HEK293T (cell line): ENCODE measurements at regions not wholly inside any gene's neighbourhood (a gene's known extent, or its start where the extent isn't known, plus 50 kb on each side); places are given as distances from the start of the nearest gene placed in this dataset.

Experiments
- CTCF ChIA-PET: fragments of 350-600 bp; formaldehyde crosslinking; extraction: SDS; loops from one replicate; lab custom pipeline; 2021; ENCODE audit warnings: antibody characterized with exemption, inconsistent platforms; lab: Yijun Ruan, JAX
- POLR2A ChIA-PET: fragments of 350-600 bp; formaldehyde crosslinking; extraction: SDS; loops from one replicate; lab custom pipeline; 2020; ENCODE audit warnings: antibody characterized with exemption, inconsistent platforms; lab: Yijun Ruan, JAX
- DNase-seq: peaks from one replicate; pipeline ENCODE4 v3.0.0; 2012; ENCODE audit warnings: mixed read lengths; ENCODE audit errors: extremely low spot score
- ARNT ChIP-seq: fragments of 450-650 bp; IDR thresholded peaks from 2 replicates; pipeline ENCODE4 v1.6.1; 2017; ENCODE audit warnings: mild to moderate bottlenecking
- BHLHE40 ChIP-seq: fragments of 450-650 bp; IDR thresholded peaks from 2 replicates; pipeline ENCODE4 v1.6.1; 2016; ENCODE audit warnings: mild to moderate bottlenecking, moderate library complexity, borderline replicate concordance
- CTBP1 ChIP-seq: fragments of 450-650 bp; IDR thresholded peaks from 2 replicates; pipeline ENCODE4 v1.6.1; 2016; ENCODE audit warnings: borderline replicate concordance
- ELF4 ChIP-seq: fragments of 450-650 bp; IDR thresholded peaks from 2 replicates; pipeline ENCODE4 v1.6.1; 2017; ENCODE audit warnings: antibody characterized with exemption
- FOXA1 ChIP-seq: fragments of 450-650 bp; IDR thresholded peaks from 2 replicates; pipeline ENCODE4 v1.6.1; 2016; ENCODE audit warnings: mild to moderate bottlenecking
- FOXK2 ChIP-seq: fragments of 450-650 bp; IDR thresholded peaks from 2 replicates; pipeline ENCODE4 v1.6.1; 2016; ENCODE audit warnings: mild to moderate bottlenecking
- FOXM1 ChIP-seq: fragments of 450-650 bp; IDR thresholded peaks from 2 replicates; pipeline ENCODE4 v1.6.1; 2017; ENCODE audit warnings: mild to moderate bottlenecking, borderline replicate concordance
- HDGF ChIP-seq: fragments of 450-650 bp; IDR thresholded peaks from 2 replicates; pipeline ENCODE4 v1.6.1; 2017; ENCODE audit warnings: antibody characterized with exemption, borderline replicate concordance
- L3MBTL2 ChIP-seq: fragments of 450-650 bp; conservative IDR thresholded peaks from 2 replicates; pipeline ENCODE4 v1.6.1; 2016; ENCODE audit warnings: mild to moderate bottlenecking
- LEF1 ChIP-seq: fragments of 450-650 bp; IDR thresholded peaks from 2 replicates; pipeline ENCODE4 v1.6.1; 2017; ENCODE audit warnings: mild to moderate bottlenecking, borderline replicate concordance
- NFRKB ChIP-seq: fragments of 450-650 bp; IDR thresholded peaks from 2 replicates; pipeline ENCODE4 v1.6.1; 2016; ENCODE audit warnings: mild to moderate bottlenecking, moderate library complexity
- SP1 ChIP-seq: fragments of 450-650 bp; IDR thresholded peaks from 2 replicates; pipeline ENCODE4 v1.6.1; 2017
- SUZ12 ChIP-seq: fragments of 450-650 bp; IDR thresholded peaks from 2 replicates; pipeline ENCODE4 v1.6.1; 2016; ENCODE audit warnings: mild to moderate bottlenecking
- TARDBP ChIP-seq: fragments of 450-650 bp; IDR thresholded peaks from 2 replicates; pipeline ENCODE4 v1.6.1; 2016
- ZNF384 ChIP-seq: fragments of 450-650 bp; IDR thresholded peaks from 2 replicates; pipeline ENCODE4 v1.6.1; 2016
- TF ChIP-seq, protein P1 (sequence below): fragments of 450-650 bp; IDR thresholded peaks from 2 replicates; pipeline ENCODE4 v1.6.1; 2016

DNA sequence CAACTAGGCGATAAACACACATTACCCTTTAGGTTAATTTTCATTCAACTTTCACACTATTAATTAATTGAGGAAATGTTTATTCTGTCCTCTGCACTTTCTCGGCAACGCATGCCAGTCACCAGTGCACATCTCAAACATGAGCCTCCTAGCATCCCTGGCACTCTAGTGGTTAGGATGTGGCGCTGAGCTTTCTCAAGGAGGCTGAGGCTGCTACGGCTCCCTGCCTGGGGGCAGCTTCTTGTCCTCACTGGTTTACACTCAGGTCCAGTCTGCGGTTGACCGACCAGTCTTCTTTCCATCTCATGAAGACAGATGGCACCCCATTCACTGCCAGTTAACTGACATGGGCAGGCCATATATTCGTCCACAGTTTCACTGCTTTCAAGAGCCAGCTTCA is 463.4 kb downstream of the EIPR1 start:
- POLR2A ChIA-PET, result no interaction called here

DNA sequence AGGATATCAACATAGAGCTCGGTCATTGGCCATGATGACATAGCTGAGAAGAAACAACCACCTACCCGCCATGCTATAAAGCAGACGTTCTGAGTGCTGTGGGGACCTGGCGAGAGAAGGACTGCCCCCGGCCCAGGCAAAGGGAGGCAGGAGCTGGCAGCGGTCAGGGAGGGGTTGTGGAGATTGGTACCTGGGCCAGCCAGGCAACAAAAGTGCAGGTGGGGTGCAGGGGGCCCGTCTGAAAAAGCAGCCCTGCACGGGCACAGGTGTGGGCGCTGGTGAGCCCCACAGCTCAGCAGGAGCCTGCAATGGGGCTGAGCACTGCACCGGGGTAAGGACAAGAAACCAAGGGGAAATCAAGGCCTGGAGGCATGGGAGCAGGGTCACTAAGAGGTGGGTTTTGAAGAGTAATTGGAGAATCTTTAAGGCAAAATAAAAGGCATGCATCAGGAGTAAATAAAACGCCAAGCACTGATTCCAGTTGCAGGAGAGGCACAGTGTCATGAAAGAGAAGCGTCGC is 464.0 kb downstream of the EIPR1 start:
- DNase-seq, result no peak
- TF ChIP-seq NFRKB (no peak), CTBP1 (no peak), ELF4 (no peak), FOXA1 (no peak)
- ChIA-PET POLR2A (no interaction called here), CTCF (no interaction called here)

More for the DNA sequence above, 463.4 kb downstream of the EIPR1 start:
- CTCF ChIA-PET, result no interaction called here
- no peak for DNase-seq
- TF ChIP-seq SP1, result no peak
- no peak for TF ChIP-seq HDGF
- no peak for TF ChIP-seq ELF4
- no peak for TF ChIP-seq L3MBTL2
- TF ChIP-seq, protein P1, sequence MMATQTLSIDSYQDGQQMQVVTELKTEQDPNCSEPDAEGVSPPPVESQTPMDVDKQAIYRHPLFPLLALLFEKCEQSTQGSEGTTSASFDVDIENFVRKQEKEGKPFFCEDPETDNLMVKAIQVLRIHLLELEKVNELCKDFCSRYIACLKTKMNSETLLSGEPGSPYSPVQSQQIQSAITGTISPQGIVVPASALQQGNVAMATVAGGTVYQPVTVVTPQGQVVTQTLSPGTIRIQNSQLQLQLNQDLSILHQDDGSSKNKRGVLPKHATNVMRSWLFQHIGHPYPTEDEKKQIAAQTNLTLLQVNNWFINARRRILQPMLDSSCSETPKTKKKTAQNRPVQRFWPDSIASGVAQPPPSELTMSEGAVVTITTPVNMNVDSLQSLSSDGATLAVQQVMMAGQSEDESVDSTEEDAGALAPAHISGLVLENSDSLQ, result no peak
- TF ChIP-seq FOXA1, result no peak
- no peak for TF ChIP-seq FOXK2
- no peak for TF ChIP-seq CTBP1
- TF ChIP-seq FOXM1, result no peak
- no peak for TF ChIP-seq BHLHE40
- no peak for TF ChIP-seq SUZ12
- TF ChIP-seq ARNT, result no peak
- TF ChIP-seq TARDBP, result no peak
- no peak for TF ChIP-seq ZNF384
- no peak for TF ChIP-seq NFRKB
- TF ChIP-seq LEF1, result no peak

DNA sequence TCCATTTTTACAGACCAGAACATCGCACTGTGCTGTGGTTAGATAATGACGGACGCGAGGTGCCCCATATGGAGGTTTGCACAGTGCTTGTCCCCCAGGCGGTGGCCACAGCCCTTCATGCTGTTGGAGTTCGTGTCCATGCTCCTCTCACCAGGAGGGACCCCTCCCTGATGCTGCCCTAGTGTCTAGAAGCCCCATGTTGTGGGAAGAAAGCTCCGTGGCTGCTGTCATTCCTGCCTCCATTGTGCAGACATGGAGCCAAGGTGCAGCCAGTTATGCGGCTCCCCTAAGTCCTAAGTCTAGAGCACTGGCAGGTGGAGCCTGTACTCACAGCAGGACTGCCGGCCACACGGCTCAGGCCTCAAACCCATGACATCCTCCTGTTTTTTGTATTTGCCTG is 464.9 kb downstream of the EIPR1 start:
- TF ChIP-seq TARDBP (no peak), ARNT (no peak), HDGF (no peak), ZNF384 (no peak), SP1 (no peak), BHLHE40 (no peak), FOXA1 (no peak), FOXK2 (no peak), LEF1 (no peak), NFRKB (no peak), CTBP1 (no peak), SUZ12 (no peak), FOXM1 (no peak), ELF4 (no peak)
- TF ChIP-seq, protein P1, result no peak
- ChIA-PET POLR2A (no interaction called here), CTCF (no interaction called here)
- no peak for DNase-seq

DNA sequence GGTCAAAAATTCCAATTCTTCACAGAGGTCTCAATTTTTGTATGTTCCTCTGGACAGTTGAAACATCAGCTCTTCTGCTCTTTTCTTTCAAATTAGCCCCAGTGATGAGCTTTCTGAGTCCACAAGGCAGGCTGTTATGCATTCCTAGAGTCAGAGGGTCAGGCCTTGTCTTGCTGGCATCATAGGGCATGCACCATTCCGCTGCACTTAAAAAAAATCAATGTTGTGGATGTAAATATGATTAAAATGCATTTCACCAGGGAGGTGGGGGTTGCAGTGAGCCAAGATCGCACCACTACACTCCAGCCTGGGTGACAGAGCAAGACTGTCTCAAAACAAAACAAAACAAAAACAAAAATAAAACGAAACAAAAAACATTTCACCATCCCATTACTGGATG is 465.3 kb downstream of the EIPR1 start:
- ChIA-PET CTCF (no interaction called here), POLR2A (no interaction called here)
- DNase-seq, result no peak
- no peak for TF ChIP-seq L3MBTL2
- no peak for TF ChIP-seq HDGF
- TF ChIP-seq ZNF384, result no peak
- TF ChIP-seq BHLHE40, result no peak
- no peak for TF ChIP-seq SUZ12
- no peak for TF ChIP-seq NFRKB
- no peak for TF ChIP-seq LEF1
- TF ChIP-seq ELF4, result no peak
- TF ChIP-seq, protein P1, result no peak
- no peak for TF ChIP-seq CTBP1
- no peak for TF ChIP-seq FOXA1
- TF ChIP-seq SP1, result no peak
- no peak for TF ChIP-seq FOXK2
- no peak for TF ChIP-seq ARNT
- TF ChIP-seq FOXM1, result no peak

DNA sequence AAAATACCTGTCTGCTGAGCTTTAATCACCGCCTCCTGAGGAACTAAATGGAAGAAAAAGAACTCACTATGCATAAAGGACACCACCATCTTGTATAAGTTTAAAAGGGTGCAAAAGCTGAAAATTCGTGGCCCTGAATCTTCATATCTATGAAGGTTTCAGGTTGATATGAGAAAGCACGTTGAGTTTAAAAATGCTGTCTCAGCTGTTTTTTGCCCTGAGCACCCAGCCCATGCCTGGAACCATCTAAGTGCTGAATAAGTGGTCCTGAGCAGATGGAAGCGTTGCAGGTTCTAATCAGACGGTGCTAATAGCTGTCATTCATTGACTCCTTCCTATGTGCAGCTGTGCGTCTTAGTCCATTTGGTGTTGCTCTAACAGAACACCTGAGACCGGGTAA is 467.4 kb downstream of the EIPR1 start:
- ChIA-PET POLR2A (no interaction called here), CTCF (no interaction called here)
- DNase-seq, result no peak
- TF ChIP-seq L3MBTL2 (no peak), BHLHE40 (no peak), NFRKB (no peak), LEF1 (no peak), TARDBP (no peak), ZNF384 (no peak), HDGF (no peak), FOXK2 (no peak), FOXA1 (no peak), ELF4 (no peak), SUZ12 (no peak)

DNA sequence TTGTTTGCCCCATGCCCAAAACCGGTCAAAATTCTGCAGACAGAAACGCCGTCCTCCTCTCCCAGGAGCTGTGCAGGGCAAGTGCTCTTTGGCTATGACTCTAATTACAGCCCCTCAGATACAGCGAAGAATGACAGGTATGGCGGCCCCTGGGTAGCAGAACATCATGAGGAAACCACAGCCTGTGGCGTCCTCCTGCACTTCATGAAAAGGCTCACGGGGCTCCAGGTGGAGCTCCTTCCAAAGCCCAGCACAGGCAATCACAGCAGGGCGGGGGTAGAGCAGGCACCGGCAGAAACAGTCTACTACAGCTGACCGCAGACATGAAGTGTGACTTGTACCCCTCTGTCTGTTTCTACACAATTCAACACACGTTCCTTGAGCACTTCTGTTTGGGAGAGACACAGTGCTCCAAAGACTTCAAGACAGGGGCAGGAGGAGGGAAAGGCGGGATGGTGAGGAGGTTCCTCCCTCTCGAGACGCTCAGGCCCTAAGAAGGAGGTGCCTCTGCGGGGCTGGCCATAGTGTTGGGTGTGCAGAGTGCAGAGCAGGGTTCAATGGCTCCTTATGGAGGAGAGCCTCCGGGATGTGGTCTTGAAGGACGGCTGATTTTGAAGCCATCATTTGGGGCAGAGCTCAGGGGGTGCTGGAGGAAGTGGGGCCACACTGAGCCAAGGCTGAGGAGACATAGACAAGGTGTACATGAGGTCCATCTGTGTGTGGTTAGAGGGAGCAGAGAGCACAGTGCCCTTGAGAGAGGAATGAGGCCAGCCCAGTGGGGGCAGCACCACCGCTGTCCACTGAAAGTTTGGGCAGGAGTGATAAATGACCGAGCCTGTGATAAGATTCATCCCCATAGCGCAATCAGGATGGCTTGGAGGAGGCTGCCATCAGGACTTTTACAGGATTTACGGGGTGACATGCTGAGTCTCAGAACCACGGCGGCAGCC is 468.3 kb downstream of the EIPR1 start:
- ChIA-PET POLR2A (no interaction called here), CTCF (no interaction called here)
- no peak for DNase-seq
- TF ChIP-seq FOXK2 (no peak), BHLHE40 (no peak), FOXA1 (no peak), HDGF (no peak), LEF1 (no peak), ARNT (no peak), FOXM1 (no peak), CTBP1 (no peak), ZNF384 (no peak), SP1 (no peak), L3MBTL2 (no peak), ELF4 (no peak), NFRKB (no peak), SUZ12 (no peak), TARDBP (no peak)
- TF ChIP-seq, protein P1, result no peak
